SK-N-SH treated with all-trans-retinoic acid at 6 μM for 48 hours (cell line): ENCODE measurements at regions not wholly inside any gene's neighbourhood (a gene's known extent, or its start where the extent isn't known, plus 50 kb on each side); places are given as distances from the start of the nearest gene placed in this dataset.

Experiments
- PATZ1 ChIP-seq: fragments of 250-450 bp; sonication (Bioruptor Pico); IDR thresholded peaks from 2 replicates; pipeline ENCODE4 v1.8.0; 2020; ENCODE audit warnings: mild to moderate bottlenecking, moderate library complexity, borderline replicate concordance
- ZFP3 ChIP-seq: fragments of 250-450 bp; sonication (Bioruptor Pico); IDR thresholded peaks from 2 replicates; pipeline ENCODE4 v1.5.0; 2020; ENCODE audit warnings: mild to moderate bottlenecking, moderate library complexity
- ZNF70 ChIP-seq: fragments of 450-650 bp; formaldehyde crosslinking; IDR thresholded peaks from 2 replicates; pipeline ENCODE4 v1.5.0; 2020; ENCODE audit warnings: mild to moderate bottlenecking, moderate library complexity
- ZNF8 ChIP-seq: fragments of 450-650 bp; formaldehyde crosslinking; IDR thresholded peaks from 2 replicates; pipeline ENCODE4 v1.5.0; 2020; ENCODE audit warnings: mild to moderate bottlenecking, moderate library complexity

GRCh38 chr20:23152308-23152892 is 66.3 kb upstream of the CD93 start:
- TF ChIP-seq ZNF8 (CRISPR knock-in tag) (no peak), ZFP3 (CRISPR knock-in tag) (no peak), PATZ1 (CRISPR knock-in tag) (no peak), ZNF70 (CRISPR knock-in tag) (no peak)
